Activated CD4-positive, alpha-beta T cell treated with anti-CD3 and anti-CD28 coated beads for 24 hours (primary cell): ENCODE measurements at regions not wholly inside any gene's neighbourhood (a gene's known extent, or its start where the extent isn't known, plus 50 kb on each side); places are given as distances from the start of the nearest gene placed in this dataset.
"Not testable (repeated sequence)": the region's sequence is repeated elsewhere in the genome, so short reads cannot be mapped to it uniquely, and the experiment has no call there.

Experiments used
- DNase-seq, 2 donors: peaks; one replicate each; pipeline ENCODE4 v3.0.0-alpha.2; 2020; ENCODE audit warnings: low read depth in 2 of 2

- no peak for DNase-seq
These were observed 104.6 kb upstream of the GPBP1 start for GRCh38 chr5:57069115-57069835.

- no peak for DNase-seq
These were observed 101.5 kb upstream of the GPBP1 start for GRCh38 chr5:57072218-57072892.

GRCh38 chr5:57082441-57083067 lies 91.3 kb upstream of the GPBP1 start:
- no peak for DNase-seq

DNA sequence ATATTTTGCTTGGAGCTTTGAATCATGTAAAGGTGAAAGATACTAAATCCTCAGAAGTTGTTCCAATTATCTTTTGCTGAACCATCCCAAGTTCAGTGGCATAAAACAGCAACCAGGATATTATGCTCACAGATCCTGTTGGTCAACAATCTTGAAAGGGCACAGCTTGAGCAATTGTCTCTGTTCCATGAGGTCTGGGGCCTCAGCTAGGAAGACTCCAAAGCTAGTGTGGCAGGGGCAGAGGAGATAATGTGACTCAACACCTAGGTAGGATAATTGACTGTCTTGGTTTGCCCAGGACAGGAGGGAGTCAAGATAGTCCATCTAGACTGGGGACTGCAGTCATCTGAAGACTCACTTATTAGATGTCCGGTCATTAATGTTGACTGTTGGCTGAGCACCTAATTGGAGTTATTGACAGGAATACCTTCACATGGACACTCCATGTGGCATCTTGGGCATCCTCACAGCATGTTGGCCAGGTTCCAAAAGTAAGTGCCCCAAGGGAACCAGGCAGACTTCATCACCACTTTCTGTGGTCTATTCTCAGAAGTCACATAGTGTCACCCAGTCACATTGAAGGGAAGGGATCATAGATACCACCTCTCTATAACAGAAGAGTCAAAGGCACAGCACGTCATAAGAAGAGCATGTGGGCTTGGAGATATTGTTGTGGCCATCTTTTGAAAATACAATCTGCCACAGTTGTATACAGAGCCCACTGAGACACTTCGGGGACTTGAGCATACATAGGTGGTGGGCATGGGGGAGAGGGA lies 88.4 kb upstream of the GPBP1 start:
- no peak for DNase-seq

GRCh38 chr5:57087947-57088346 lies 85.9 kb upstream of the GPBP1 start:
- not testable (repeated sequence) for DNase-seq

DNA sequence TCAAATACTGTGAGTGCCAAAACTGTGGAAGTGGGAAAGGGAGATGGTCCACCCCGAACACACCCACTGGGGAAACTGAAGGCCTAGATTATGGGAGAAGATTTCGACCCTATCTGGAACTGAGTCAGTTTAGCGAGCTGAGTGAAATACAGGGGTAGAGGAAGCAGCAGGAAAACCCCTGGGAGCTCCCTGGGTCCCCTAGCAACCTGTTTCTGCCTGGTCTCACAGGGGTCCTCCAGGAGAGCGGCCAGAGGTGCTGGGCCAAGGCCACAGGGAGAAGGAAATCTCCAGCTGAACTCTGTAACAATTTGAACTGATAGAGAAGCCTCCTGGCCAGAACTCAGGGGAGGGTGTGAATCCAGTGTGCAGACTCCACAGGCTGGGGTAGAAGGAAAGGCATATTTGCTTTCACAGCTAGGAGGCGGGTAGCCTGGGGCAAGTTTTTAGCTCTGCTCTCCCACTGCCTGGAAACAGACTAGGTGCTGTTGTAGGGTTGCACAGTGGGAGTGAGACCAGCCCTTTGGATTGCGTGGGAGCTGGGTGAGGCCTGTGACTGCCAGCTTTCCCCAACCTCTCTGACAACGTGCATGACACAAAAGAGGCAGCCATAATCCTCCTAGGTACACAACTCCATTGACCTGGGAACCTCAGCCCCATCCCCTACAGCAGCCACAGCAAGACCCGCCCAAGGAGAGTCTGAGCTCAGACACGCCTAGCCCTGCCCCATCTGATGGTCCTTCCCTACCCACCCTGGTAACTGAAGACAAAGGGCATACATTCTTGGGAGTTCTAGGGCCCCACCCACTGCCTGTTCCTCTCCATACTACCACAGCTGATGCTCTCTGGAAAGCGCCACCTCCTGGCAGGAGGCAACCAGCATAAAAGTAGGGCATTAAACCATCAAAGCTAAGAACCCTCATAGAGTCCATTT lies 78.8 kb upstream of the GPBP1 start:
- DNase-seq: no peak

DNA sequence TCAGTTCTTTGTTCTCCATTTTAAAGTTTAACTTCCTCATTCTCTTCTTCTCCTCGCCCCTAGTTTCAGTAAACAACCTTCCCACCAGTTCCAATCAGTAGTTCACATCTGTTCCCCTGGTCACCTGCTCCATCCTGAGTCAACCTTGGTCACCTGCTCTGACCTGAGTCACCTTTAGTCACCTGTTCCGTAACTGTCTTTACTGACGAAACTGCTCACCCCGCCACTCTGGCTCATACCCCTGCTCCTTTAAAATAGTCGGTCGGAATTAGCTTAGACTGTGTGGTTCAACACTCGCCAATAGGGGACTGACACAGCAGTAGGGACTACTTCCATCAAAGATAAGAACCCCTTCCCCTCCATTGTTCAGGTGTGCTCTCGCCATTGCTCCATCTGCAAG lies 76.3 kb upstream of the GPBP1 start:
- no peak for DNase-seq

GRCh38 chr5:57102189-57102904 lies 71.5 kb upstream of the GPBP1 start:
- no peak for DNase-seq

GRCh38 chr5:57102905-57103255 lies 71.0 kb upstream of the GPBP1 start:
- DNase-seq: no peak

GRCh38 chr5:57103317-57103907 lies 70.4 kb upstream of the GPBP1 start:
- DNase-seq: no peak

GRCh38 chr5:57106661-57107060 lies 67.2 kb upstream of the GPBP1 start:
- DNase-seq: no peak

- DNase-seq: no peak
These were observed 61.9 kb upstream of the GPBP1 start for GRCh38 chr5:57111993-57112392.

GRCh38 chr5:57113481-57113880 lies 60.4 kb upstream of the GPBP1 start:
- no peak for DNase-seq

- DNase-seq: peak; percentile 10 to 15
These were observed 56.3 kb upstream of the GPBP1 start for GRCh38 chr5:57117596-57117995.

DNA sequence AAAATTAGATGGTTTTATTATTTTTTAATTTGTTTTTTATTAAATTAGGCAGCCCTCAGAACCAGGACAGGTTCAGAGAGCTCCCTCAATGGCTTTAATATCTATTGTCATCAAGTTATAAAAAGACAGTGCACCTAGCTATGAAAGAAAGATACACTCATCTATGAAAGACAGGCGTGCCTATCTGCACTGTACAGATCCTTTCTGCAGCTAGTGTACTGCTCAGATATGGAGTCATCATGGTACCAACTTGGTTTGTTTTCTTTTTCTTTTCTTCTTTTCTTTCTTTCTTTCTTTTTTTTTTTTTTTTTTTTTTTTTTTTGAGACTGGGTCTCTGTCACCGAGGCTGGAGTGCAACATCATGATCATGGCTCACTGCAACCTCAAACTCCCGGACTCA lies 54.8 kb upstream of the GPBP1 start:
- DNase-seq: no peak

- DNase-seq: no peak
These were observed 49.8 kb upstream of the GPBP1 start for GRCh38 chr5:57124014-57124413.
